H54 (cell line): ENCODE measurements at regions not wholly inside any gene's neighbourhood (a gene's known extent, or its start where the extent isn't known, plus 50 kb on each side); places are given as distances from the start of the nearest gene placed in this dataset.

Experiments used
- DNase-seq: peaks from one replicate; pipeline ENCODE4 v3.0.0; 2011; ENCODE audit warnings: low spot score, mixed read lengths; ENCODE audit not compliant: insufficient read length
- FAIRE-seq: peaks from 3 replicates; lab custom pipeline; 2011; peaks lifted over from hg19 to GRCh38; lab: Jason Lieb, UNC
- POLR2A ChIP-seq: IDR thresholded peaks from 2 replicates; pipeline ENCODE4 v1.6.1; 2011; ENCODE audit warnings: low read depth, mild to moderate bottlenecking, low read length

DNA sequence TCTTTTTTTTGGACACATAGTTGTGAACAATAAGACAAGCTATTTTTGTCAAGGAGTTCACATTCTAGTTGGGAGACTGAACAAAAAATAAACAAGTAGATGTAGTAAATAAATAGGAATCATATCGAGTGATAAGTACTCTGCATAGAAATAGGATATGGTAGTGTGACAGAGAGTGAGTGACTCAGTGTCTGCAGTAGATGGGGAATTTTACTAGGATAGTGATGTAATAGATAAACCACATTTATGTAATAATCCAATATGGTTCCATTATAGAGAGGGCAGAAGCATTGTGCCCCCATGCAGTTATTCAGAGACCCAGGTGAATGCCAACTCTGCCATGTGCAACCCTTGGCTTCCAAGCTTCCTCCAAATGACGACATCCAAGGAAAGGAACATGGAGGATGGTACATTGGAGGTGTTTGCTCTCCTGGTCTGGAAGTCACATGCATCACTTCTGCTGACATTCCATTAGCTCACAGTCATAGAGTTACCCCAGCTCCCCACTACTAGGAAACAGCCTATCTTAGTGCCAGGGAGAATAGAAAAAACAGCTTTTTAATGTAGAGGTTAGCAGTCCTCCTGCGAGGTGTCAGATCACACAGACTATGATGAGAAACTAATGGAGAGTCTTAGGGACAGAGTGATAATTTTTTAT lies 595.4 kb downstream of the NYAP2 start:
- peak; percentile 15 for FAIRE-seq
- no peak for DNase-seq
- TF ChIP-seq POLR2A, result no peak

DNA sequence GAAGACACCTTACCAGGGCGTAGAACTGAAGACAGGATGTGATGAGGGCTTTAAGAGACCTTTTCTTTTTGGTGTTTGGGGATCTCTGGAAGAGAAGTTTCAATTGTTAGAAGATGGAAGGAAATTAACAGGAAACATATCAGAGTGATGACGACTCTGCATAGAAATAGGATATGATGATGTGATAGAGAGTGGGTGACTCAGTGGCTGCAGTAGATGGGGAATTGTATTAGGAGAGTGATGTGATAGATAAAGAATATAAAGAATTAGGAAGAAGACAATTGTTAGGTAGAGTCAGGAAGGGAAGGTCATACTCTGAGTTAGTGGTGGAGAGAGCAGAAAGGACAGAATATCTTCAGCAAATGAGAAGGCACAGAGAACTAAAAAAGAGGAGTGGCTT lies 593.9 kb downstream of the NYAP2 start:
- no peak for DNase-seq
- FAIRE-seq, result no peak
- no peak for TF ChIP-seq POLR2A

DNA sequence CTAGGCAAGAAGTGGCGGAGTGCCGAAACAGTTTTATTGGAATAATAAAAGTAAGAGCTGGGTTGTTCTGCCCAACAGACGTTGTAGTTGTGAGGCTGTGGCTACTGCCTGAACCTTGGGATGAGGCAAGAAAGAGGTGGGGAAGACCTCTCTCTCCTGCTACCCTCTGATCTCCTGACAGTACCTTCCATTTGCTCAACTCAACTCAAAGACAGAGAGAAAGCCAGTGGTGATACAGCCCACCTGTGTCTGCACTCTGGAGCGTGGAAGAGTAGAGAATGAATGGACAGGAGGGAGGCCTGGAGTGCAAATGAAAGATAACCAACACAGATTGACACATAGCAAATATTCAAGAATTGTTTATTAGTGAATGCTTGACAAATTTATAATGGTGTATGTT lies 590.3 kb downstream of the NYAP2 start:
- TF ChIP-seq POLR2A, result no peak
- DNase-seq, result no peak
- FAIRE-seq, result no peak

DNA sequence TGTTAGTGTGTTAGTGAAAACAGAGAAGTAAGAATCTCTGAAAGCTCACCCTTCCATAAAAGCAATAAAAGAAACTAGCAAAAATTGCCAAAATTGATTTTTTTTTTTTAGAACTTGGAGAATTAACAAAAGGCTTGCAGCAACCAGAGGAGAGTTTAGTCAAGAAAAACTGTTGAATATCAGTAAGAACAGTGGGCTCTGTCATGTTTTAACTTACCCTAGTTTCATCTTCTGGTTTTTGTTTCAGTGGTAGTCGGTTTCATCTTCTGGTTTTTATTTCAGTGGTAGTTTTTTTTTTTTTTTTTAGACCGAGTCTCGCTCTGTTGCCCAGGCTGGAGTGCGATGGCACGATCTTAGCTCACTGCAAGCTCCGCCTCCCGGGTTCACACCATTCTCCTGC lies 580.9 kb downstream of the NYAP2 start:
- no peak for TF ChIP-seq POLR2A
- FAIRE-seq (no peak), DNase-seq (no peak)

DNA sequence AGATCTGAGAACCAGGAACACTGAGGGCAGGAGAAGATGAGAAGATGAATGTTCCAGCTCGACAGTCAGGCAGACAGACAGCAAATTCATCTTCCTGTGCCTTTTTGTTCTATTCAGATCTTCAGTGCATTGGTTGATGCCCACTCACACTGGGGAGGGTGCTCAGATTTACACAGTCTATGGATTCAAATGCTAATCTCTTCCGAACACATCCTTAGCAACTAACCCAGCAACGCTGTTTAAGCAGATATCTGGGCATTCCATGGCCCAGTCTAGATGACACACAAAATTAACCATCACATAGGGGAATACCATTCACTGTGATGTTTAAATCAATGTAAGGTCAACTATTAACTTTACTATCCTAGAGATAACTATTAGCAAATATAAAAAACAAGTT lies 571.9 kb downstream of the NYAP2 start:
- FAIRE-seq (no peak), DNase-seq (no peak)
- TF ChIP-seq POLR2A, result no peak

DNA sequence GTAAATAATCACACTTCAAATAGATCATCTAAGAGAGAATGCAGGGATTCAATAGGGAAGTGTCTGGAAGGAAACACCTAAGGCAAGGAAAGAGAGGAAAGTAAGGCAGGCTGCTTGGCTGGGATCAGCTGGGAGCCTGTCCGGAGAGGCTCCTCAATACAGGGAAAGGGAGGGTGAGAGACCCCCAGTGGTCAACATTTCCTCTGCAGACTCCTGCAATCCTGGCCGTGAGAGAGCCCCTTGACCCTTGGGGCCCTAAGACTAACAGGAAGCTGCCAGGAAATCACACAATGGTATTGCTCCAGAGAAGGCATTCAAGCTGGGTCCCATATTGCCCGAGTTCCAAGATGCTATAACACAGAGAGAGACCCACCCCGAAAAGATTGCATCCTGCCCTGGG lies 549.4 kb downstream of the NYAP2 start:
- DNase-seq, result no peak
- no peak for FAIRE-seq
- TF ChIP-seq POLR2A, result no peak

DNA sequence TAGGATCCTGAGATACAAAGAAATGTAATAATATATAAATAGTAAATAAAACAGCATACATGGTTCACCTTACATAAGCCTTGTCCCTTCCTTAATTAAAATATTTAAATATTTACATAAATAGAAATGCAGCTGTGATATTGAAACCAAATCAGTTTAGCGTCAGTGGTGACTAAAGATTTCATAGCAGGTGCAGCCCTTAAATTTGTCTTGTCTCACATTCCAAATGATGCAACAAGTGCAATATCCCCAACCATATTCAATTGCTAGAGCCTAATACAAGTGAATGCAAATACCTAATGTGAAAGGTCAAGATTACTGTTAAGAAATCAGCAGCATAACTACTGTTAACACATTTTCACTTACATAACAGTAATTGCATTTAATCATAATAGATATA lies 539.5 kb downstream of the NYAP2 start:
- no peak for TF ChIP-seq POLR2A
- FAIRE-seq (no peak), DNase-seq (no peak)

DNA sequence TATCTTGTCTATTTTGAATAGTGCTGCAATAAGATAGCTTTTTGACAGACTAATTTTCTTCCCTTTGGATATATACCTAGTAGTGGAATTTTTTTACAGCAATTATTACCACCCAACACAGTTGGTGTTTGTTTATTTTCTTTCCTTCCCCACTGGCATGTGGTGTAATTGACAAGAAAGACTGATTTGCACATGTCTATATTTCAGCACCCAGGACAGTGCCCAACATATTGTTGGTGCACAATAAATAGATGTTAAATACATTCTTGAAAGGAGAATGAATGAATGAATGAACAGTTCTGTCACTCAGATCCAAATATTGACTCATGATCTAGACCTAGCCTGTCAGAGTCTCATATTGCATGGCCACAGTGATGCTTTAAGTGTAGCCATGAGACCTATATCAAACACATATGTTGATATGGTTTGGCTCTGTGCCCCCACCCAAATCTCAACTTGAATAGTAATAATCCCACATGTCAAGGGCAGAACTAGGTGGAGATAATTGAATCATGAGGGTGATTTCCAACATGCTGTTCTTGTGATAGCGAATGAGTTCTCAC lies 538.2 kb downstream of the NYAP2 start:
- no peak for TF ChIP-seq POLR2A

DNA sequence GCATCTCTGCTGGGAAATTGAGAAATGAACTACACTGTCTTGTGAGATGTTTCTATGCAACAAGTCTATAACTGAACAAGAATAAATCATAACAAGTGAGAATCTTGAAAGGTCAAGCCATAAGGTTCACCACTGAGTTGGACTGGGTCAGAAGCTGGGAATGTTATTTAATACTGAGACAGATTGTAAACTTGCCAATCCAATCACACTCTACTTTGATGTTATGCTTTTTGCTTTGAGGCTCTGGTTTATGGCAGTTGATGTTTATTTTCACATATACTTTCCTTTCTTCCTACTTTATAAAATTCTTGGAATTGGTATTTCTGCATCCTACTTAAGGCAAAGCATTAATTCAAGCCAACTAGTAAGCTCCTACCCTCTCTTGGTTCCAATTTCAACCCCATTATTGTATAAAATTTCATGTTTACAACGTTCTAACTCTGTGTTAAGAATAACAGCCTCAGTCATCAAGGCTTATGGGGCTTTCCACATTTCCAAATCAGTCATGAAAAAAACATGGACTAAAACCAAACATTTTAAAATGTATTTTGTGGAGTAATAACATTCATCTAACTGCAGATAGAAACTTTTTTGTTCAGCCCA lies 533.4 kb downstream of the NYAP2 start:
- DNase-seq, result no peak
- no peak for FAIRE-seq
- TF ChIP-seq POLR2A, result no peak

More for the DNA sequence above, 538.2 kb downstream of the NYAP2 start:
- DNase-seq (no peak), FAIRE-seq (no peak)

DNA sequence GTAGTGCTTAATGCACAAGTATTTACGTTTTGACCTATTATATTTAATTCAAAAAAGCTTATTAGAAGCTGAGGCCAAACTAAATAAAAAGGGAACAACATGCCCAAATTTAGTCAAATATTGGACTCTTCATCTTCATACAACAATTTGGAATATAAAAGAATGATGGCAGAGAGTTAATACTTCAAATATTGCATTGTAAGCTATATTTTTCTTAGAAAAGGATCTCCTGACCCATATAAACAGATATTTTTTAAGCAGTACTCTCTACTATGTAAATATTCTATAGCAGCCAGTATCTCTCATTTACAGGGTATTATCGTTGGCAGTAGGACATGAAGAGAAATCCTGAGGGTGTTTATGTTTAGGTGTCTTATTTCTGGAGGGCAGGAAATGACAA lies 531.2 kb downstream of the NYAP2 start:
- TF ChIP-seq POLR2A, result no peak
- no peak for DNase-seq
- no peak for FAIRE-seq

DNA sequence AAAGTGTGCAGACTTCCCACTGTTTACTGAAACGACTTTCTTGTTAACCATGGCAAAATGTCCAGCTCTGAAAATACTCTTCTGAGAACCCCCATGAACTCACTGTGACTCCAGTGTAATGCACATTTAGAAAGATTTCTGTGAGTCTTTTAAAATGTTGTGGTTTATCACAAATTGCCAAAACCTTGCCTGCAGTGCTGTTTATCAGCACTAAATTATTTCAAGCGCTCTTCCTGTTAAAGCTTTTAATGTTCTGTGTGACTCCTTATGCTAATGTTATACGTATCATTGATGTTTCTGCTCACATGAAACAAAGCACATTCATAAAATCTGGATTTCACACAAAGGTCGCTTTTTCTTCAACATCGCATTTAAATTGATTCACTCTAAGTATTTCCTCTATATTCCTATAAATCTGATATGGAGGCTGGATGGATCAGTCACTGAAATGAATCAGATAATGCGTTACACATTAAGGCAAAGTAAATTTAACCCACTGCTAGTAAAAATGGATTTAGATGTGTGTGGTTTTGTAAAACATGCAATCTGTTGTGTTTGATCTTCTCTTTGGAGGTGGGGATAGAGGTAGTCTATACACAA lies 521.2 kb downstream of the NYAP2 start:
- no peak for FAIRE-seq
- DNase-seq, result no peak
- TF ChIP-seq POLR2A, result no peak

DNA sequence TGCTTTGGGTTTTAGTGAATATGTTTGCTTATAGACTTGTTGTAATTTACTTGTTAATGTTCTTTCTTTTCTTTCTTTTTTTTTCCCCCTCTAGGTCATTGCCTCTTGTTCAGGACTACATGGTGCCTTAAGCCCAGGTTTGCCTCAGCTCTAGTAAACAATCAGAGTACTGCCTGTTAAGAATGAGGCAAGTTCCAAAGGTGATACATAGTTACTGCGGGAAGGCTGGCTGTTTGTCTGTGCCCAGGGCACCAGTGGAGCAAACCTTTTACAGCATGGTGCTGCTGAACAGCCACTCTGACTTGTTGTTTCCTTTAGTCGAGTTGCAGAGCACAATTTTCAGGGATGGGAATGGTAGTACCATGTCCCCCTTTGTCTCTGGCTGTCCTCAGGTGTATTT lies 517.2 kb downstream of the NYAP2 start:
- TF ChIP-seq POLR2A, result no peak
- FAIRE-seq, result no peak

DNA sequence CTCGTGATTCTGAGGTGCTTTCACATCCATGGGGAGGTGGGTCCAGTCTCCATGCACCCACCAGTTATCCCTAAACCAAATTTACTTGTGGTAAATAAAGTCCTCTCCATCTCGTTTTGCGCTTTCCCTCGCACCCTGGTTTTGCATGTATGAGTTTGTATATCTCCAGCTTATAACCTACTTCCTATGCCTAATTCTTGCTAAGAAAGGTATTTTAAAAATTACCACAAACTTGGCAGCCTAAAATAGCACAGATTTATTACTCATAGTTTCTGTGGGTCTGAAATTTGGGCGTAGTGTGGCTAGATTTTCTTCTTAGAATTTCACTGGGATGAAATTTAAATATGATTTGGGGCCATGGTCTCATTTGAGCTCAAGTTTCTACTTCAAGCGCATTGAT lies 511.5 kb downstream of the NYAP2 start:
- FAIRE-seq, result no peak
- no peak for DNase-seq
- TF ChIP-seq POLR2A, result no peak

More for the DNA sequence above, 517.2 kb downstream of the NYAP2 start:
- DNase-seq, result no peak

DNA sequence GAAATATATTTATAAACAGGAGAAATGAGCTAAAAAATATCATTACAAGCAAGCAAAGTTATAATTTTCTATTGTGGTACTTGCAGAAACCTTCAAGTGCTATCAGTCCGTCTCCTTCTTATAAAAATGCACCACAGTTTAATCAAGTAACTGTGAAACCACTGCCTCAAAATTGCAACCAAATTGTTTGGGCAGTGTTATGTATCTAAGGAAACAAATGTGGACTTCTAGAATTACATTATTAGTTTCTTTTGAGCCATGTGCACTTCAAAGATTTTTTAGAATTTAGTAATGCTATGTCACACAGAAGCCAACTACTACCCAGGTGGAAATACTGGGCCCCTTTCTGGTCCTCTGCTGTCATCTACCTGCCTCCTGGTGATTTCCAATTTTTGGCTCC lies 495.6 kb downstream of the NYAP2 start:
- no peak for TF ChIP-seq POLR2A
- FAIRE-seq, result no peak
- DNase-seq, result no peak
